Inflammatory macrophage (primary cell): ENCODE measurements at regions not wholly inside any gene's neighbourhood (a gene's known extent, or its start where the extent isn't known, plus 50 kb on each side); places are given as distances from the start of the nearest gene placed in this dataset.

Source experiments
- DNase-seq, 2 donors: peaks; one replicate each; pipeline ENCODE4 v3.0.0-alpha.2; 2020 to 2022

DNA sequence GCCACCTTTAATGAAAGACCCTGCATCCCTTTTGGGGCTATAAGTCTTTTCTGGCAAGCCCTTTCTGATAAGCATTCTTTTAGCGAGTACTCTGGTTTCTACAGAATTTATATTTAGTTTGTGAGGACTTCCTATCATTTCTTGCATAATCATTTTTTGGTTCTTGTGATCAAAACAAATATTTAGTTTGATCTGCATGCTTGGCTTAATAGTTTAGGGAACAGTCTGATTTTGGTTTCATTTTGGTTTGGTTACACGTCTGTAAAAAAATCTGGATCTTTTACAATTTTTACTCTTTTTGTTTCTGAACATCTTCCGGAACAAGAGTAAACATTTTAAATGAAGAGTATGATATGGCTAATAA lies 1074.4 kb downstream of the CDH9 start:
- no peak for DNase-seq

DNA sequence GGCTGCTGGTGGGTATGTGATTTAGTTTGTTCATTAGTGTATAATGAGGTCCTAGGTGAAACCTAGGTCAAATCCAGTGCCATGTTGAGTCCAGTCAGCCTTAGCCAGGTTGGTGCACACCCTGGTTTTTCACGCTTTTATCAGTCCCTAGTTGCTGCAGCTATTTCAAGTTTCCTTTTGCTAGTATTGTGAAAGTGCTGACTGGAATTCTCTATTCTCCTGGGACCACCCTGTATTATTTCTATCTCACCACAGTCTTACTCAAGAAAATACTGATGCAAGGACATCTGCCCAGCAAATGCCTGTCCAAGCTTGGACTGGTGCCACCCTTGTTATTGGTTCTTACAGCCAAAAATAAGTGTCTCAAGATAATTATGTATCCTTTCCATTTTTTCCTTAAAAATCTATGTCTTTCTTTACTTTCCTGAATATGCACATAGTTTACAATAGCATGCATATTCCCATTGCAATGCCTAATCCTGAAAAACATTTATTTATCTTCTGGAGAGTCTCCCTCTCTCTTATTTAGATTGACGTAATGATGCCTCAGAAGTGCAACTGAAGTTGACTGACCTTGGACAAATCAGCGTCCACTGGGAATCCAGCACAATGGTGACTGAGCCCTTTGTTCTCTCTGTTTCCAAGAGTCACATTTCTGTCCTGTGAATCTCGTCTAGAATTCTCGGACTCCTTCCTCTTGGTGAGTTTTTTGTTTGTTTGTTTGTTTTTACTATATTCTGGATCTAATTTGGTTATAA lies 1075.0 kb downstream of the CDH9 start:
- DNase-seq, result no peak

DNA sequence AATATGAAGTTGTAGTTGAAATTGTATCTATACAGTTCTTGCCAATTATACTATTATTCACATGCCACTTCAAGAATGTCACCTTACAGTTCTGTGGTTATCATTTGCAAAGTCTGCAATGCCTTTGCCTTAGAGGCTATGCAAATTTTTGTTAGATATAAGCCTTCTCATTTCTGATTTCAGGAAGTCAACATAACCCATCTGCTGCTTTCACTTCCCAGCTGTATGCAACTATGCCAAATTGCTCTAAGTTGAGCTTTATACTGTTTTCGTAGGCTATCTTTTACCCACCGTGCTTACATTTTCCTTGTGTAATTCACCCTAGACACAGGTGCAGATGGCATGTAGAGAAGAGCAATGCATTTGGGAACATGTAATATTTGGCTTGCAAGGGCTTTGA lies 1083.0 kb downstream of the CDH9 start:
- no peak for DNase-seq

DNA sequence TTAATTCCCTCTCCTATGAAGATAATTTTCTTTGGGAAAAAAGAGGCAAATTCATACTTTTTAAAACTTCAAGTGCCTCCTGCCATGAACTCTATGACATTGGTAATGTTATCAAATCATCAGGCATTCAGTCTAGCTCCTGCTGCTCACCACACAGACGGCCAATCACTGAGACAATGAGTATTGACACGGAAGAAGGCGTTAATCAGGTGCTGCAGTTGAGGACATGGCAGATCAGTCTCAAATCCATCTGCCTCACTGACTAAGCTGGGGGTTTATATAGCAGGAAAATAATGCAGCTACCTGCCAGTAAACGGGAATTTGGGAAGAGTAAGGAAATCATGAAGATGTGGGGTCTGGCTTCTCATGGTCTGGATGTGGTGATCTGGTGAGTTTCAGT lies 1087.7 kb downstream of the CDH9 start:
- no peak for DNase-seq

DNA sequence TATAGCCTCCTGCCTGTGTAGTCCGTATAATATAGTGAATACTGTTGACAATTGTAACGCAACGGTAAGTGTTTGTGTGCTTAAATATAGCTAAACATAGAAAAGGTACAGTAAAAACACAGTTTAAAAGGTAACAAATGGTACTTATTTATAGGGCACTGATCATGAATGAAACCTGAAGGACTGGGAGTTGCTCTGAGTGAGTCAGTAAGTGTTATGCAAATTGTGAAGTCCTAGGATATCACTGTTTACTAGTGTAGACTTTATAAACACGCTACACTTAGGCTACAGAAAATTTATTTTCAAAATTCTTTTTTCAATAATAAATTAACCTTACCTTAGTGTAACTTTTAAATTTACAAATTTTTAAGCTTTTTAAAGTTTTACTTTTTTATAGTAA lies 1090.1 kb downstream of the CDH9 start:
- no peak for DNase-seq

DNA sequence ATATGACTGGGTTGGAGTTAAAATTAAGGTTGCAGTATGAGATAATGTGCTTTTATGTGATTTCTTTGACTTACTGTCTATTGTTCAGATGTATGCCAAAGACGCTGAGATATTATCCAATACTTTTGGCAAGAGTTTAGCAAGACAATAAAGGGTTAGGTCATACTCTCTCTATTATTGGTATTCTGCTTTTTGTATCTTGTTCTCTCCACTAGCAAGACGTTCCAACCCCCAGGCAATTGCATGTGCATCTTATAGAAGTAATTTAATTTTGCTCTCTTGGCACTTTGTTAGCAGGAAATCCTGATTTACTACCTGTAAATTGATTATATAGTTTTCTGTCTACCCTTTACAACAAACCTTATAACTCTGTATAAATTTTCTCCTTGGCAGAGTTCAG lies 1093.6 kb downstream of the CDH9 start:
- DNase-seq, result no peak

DNA sequence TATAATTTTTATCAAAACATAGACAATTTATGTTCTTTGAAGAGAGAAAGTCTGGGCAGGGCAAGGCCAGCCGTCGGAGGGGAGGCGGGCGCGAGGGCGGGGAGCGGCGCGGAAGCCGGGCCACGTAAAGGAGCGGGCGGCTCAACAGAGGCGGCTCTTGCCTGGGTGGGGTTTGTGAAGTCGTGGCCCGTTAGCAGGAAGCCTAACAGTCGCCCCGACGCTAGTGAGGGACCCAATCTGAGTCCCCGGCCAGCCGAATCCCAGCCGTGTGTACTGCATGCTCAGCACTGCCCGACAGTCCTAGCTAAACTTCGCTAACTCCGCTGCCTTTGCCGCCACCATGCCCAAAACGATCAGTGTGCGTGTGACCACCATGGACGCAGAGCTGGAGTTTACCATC lies 1129.2 kb downstream of the CDH9 start:
- DNase-seq, result no peak

DNA sequence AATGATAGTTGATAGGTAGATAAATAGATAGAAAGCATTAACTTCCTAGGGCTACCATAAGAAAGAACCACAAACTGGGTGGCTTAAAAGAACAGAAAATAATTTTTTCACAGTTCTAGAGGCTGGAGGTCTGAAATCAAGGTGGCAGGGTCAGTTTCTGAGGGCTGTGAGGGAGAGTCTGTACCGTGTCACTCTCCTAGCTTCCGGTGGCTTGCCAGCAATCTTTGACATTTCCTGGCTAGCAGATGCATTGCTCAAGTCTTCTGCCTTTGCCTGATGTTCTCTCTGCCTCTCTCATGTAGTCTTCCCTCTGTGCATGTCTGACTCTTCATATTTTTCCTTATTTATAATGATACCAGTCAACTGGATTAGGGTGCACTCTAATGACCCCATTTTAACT lies 1132.7 kb downstream of the CDH9 start:
- no peak for DNase-seq

DNA sequence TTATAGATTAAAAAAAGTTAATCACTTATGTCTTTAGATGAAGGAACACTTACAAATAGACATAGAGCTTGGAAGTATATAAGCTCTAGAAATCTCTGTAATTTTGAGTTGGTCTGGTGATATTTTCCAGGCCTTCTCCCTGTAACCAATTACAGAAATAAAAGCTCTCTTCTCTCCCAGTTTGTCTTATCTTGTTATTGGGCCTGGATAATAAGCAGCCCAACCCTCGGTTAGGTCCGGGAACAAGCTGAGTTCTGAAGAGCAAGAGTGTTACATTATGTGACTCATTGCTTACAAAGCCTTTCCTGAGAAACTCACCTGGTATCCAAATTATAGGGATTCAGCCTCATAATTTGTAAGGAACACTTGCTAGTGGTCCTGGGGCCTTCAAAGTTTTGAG lies 1146.2 kb downstream of the CDH9 start:
- DNase-seq, result no peak

DNA sequence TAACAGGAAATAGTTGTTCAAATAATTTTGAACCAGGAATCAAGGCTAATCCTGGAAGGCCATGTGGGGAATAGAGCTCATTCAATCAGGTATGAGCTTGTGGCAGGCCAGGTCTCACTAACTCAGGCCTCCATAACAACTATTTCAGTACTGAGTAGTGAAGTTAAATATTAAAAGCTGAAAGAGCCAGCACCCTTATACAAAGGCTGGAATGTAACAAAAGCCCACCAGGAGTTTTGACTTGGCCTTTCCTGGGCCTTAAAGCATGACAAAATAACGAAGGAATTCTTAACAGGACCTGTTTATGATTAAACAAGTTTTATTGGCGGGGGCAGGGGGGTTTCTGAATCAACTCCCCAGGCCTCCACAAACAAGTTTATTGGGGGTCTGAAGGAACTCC lies 1146.7 kb downstream of the CDH9 start:
- DNase-seq, result no peak

DNA sequence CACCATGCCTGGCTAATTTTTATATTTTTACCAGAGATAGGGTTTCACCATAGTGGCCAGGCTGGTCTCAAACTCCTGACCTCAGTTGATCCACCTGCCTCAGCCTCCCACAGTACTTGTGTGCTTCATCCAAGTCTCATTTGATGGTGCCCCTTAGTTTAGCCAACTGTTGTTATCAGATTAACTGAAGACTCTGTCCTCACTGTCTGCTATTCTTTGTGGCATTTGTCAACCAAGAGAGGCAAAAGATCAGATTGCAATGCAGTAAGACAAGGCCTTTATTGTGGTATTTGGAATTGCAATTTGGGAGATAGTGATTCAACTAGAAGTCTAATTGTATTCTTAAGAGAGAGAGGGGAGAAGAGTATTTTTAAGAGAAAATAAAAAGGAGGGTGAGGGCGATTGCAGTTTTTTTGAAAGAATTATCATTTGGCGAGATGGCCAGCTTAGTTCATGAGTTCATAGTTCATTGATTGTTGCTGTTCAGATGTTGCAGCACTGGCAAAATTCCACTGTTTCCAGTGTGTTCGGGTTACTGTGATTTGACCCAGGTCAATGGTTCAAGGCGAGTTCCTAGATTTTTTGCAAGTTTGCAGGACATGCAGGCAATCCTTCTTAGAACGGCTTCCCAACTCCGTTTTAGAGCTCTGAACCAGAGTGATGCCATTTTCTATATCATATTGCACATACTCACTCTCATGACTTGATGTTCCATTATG lies 1156.9 kb downstream of the CDH9 start:
- no peak for DNase-seq

DNA sequence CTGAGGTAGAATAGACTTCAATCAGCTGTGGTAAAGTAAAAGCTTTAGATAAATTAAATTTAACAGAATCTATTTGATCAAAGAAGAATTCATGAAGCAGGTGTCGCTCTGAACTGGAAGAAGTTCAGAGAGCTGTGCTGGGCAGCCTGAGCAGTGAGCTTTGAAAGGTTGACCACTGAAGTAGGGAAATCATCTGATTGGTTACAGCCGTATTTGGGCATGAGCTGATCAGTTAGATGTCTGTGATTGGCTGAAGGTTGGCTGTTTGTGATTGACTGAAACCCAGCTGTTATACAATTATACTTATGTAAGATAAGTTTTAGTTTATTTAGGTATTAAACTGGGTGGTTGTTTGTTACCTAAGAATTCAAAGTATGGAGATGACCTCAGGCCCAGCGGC lies 1174.6 kb downstream of the CDH9 start:
- no peak for DNase-seq

DNA sequence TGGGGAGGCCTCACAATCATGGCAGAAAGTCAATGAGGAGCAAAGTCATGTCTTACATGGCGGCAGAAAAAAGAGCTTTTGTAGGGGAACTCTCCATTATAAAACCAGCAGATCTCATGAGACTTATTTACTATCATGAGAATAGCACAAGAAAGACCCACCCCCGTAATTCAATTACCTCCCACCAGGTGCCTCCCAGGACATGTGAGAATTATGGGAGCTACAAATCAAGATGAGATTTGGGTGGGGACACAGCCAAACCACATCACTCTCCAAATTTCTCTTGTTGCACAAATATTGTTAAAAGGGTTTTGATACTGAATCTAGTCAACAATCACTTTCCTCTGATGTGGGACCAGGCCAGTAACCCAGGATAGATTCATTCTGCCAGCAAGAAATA lies 1176.1 kb downstream of the CDH9 start:
- no peak for DNase-seq

DNA sequence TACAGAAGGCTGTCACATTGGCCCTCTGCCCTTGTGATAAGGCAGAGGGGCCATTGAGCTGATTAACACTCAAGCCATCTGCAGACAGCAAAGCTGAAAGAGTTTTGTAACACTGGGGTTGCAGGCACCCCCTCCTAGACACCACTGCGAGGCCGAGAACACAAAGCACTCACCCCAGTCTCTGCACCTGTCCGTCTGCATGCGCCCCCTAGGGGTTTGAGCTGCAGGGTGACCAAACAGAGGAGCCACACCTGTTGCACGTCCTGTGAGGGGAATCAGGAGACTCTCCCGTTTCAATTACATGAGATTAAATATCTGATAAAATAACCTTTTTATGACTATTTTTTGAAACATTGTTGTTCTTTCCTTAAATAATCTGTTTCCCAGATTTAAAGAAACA lies 1180.4 kb downstream of the CDH9 start:
- no peak for DNase-seq

DNA sequence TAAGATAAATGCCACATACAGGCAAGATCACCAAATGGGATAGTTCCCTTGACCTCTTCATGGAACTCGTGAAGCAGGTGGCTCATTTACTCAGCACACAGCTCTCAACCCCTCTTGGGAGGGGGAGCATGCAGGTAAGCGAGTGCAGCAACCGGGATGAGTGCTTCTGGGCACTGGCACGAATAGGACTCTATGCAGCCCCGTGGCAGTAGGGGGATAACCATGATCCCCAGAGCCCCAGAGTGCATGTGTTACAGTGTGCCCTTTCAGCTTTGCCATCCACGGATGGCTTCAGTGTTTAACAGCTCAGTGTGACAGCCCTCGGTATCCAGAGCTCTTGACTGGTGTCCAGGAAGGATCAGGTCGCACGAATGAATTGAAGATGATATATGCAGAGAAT lies 1187.1 kb downstream of the CDH9 start:
- DNase-seq, result no peak

DNA sequence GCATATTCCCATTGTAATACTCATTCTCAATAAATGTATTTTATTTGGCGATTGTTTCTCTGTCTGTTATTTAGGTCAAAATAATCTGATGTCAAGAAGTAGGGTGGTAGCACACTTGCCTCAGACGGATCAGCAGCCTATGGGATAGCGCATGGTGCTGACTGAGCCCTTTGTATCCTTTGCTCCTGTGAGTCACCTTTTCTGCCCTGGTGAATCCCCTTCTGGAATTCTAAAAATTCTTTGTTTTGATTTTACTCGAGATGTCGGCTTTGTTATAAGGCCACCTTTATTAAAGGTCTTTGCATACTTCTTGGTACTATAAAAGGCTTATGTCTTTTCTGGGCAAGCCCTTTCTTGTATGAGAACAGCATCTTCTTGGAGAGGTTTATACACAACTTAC lies 1187.8 kb downstream of the CDH9 start:
- no peak for DNase-seq

DNA sequence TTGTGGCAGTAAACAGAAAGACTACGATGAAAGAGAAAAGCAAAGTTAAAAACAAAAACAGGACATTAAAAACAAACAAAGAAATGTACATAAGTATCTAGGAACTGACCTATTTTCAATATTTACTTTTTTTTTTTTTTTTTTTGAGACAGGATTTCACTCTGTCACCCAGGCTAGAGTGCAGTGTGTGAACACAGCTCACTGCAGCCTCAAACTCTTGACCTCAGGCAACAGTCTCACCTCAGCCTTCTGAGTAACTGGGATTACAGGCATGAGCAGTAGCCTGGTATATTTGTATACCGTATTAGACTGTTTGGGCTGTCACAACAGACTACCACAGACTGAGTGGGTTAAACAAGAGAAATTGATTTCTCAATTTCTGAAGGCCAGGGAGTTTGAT lies 1189.1 kb downstream of the CDH9 start:
- DNase-seq, result no peak

DNA sequence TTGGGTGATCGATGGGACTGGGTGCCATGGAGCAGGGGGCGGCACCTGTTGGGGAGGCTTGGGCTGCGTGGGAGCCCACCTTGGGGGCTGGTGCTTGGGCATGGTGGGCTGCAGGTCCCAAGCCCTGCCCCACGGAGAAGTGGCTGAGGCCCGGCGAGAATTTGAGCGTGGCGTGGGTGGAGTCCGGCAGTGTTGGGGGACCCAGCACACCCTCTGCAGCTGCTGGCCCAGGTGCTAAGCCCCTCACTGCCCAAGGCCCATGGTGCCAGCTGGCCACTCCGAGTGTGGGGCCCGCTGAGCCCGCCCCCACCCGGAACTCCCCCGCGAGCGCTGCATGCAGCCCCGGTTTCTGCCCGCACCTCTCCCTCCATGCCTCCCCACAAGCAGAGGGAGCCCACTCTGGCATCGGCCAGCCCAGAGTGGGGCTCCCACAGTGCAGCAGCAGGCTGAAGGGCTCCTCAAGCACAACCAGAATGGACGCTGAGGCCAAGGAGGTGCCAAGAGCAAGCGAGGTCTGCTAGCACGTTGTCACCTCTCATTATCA lies 1178.6 kb upstream of the CDH10 start:
- no peak for DNase-seq
